Fibroblast of lung (primary cell): ENCODE measurements at regions not wholly inside any gene's neighbourhood (a gene's known extent, or its start where the extent isn't known, plus 50 kb on each side); places are given as distances from the start of the nearest gene placed in this dataset.

Experiments used
- DNase-seq, 2 donors: peaks; one replicate each; pipeline versions ENCODE4 v3.0.0 to v3.0.0-alpha.2; 2010; ENCODE audit warnings: low read depth in 2 of 2
- H2AFZ ChIP-seq: 2 replicates; pipeline ENCODE4 v1.5.1; 2012; ENCODE audit warnings: low read length, control low read depth, inconsistent platforms
- H3K27ac ChIP-seq: 2 replicates; pipeline ENCODE4 v1.5.1; 2011; ENCODE audit warnings: low read length, control low read depth; ENCODE audit not compliant: insufficient read depth
- H3K27me3 ChIP-seq: 2 replicates; pipeline ENCODE4 v1.5.1; 2011; ENCODE audit warnings: mild to moderate bottlenecking, low read length; ENCODE audit not compliant: control insufficient read depth, insufficient read depth
- H3K36me3 ChIP-seq: 2 replicates; pipeline ENCODE4 v1.5.1; 2011; ENCODE audit warnings: low read length; ENCODE audit not compliant: control insufficient read depth, insufficient read depth
- H3K4me1 ChIP-seq: 2 replicates; pipeline ENCODE4 v1.5.1; 2011; ENCODE audit warnings: low read length; ENCODE audit not compliant: control insufficient read depth, insufficient read depth; ENCODE audit errors: extremely low read depth
- H3K4me2 ChIP-seq: 2 replicates; pipeline ENCODE4 v1.5.1; 2011; ENCODE audit warnings: low read length, control low read depth; ENCODE audit not compliant: insufficient read depth; ENCODE audit errors: extremely low read depth
- H3K4me3 ChIP-seq, 4 experiments: fragments of 200-600 bp in 1 of 4; sonication (generic) in 1 of 4; replicated peaks in 1 of 4; 2 replicates each; pipeline ENCODE4 v1.5.1; 2011 to 2016; ENCODE audit warnings: low read length in 4 of 4, low read depth in 3 of 4, mild to moderate bottlenecking in 3 of 4, control low read depth in 2 of 4, inconsistent platforms in 1 of 4, mixed read lengths in 1 of 4; ENCODE audit not compliant: insufficient read depth in 1 of 4; ENCODE audit errors: control extremely low read depth in 1 of 4
- H3K79me2 ChIP-seq: 2 replicates; pipeline ENCODE4 v1.5.1; 2012; ENCODE audit warnings: mild to moderate bottlenecking, low read length, inconsistent platforms; ENCODE audit not compliant: control insufficient read depth, insufficient read depth
- H3K9ac ChIP-seq: 2 replicates; pipeline ENCODE4 v1.5.1; 2011; ENCODE audit warnings: mild to moderate bottlenecking, low read length, control low read depth; ENCODE audit not compliant: insufficient read depth
- H3K9me3 ChIP-seq: 2 replicates; pipeline ENCODE4 v1.5.1; 2012; ENCODE audit warnings: low read depth, low read length; ENCODE audit not compliant: control insufficient read depth, insufficient read depth
- H4K20me1 ChIP-seq: 2 replicates; pipeline ENCODE4 v1.5.1; 2011; ENCODE audit warnings: low read length; ENCODE audit not compliant: control insufficient read depth, insufficient read depth; ENCODE audit errors: extremely low read depth
- EZH2 ChIP-seq: IDR thresholded peaks from 2 replicates; pipeline ENCODE4 v1.5.1; 2012; ENCODE audit warnings: low read length, control low read depth, mild to moderate bottlenecking; ENCODE audit errors: missing control alignments
- TF ChIP-seq, protein P1 (sequence below), 2 donors: IDR thresholded peaks in 1 of 2; conservative IDR thresholded peaks in 1 of 2; 1 replicate in 1 of 2; 2 replicates in 1 of 2; pipeline ENCODE4 v1.5.1; 2011 to 2012; ENCODE audit warnings: low read length in 2 of 2, control low read depth in 1 of 2, inconsistent platforms in 1 of 2, low read depth in 1 of 2, mild to moderate bottlenecking in 1 of 2

DNA sequence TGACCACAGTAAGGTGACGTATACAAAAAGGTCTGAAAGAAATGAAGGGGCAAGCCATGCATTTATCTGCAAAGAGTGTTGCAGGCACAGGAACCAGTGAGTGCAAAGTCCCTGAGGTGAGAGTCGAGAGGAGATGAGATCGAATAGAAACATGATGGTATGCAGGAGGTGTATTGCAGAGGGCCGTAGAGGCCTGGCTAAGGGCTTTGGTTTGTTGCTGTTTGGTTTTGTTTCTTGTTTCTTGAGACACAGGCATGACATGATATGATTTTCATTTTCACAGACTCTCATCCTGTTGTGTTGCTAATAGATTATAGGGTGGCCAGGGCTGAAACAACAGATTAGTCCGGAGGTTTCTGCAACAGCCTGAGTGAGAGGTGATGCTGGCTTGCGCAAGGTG is 80.4 kb downstream of the HSPH1 start:
- Histone ChIP-seq H3K27ac (no peak overlapping the region), H3K79me2 (no peaks in the 10 kb centered on the region), H3K9ac (no peak overlapping the region), H3K4me3 (no peak overlapping the region), H3K36me3 (no peaks in the 10 kb centered on the region), H3K9me3 (no peaks in the 10 kb centered on the region), H3K27me3 (peaks cover 8% of the 10 kb centered on the region), H4K20me1 (no peaks in the 10 kb centered on the region), H2AFZ (no peak overlapping the region), H3K4me2 (no peak overlapping the region), H3K4me1 (no peaks in the 10 kb centered on the region)
- TF ChIP-seq, protein P1, sequence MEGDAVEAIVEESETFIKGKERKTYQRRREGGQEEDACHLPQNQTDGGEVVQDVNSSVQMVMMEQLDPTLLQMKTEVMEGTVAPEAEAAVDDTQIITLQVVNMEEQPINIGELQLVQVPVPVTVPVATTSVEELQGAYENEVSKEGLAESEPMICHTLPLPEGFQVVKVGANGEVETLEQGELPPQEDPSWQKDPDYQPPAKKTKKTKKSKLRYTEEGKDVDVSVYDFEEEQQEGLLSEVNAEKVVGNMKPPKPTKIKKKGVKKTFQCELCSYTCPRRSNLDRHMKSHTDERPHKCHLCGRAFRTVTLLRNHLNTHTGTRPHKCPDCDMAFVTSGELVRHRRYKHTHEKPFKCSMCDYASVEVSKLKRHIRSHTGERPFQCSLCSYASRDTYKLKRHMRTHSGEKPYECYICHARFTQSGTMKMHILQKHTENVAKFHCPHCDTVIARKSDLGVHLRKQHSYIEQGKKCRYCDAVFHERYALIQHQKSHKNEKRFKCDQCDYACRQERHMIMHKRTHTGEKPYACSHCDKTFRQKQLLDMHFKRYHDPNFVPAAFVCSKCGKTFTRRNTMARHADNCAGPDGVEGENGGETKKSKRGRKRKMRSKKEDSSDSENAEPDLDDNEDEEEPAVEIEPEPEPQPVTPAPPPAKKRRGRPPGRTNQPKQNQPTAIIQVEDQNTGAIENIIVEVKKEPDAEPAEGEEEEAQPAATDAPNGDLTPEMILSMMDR (conservative IDR thresholded peaks at IDR 0.05 in 1 of 2, IDR thresholded peaks at IDR 0.05 in 1 of 2; ENCODE audit: low read depth in 1 of 2, low read length in 2 of 2), result no peak
- no peak for TF ChIP-seq EZH2
- no peak for DNase-seq

DNA sequence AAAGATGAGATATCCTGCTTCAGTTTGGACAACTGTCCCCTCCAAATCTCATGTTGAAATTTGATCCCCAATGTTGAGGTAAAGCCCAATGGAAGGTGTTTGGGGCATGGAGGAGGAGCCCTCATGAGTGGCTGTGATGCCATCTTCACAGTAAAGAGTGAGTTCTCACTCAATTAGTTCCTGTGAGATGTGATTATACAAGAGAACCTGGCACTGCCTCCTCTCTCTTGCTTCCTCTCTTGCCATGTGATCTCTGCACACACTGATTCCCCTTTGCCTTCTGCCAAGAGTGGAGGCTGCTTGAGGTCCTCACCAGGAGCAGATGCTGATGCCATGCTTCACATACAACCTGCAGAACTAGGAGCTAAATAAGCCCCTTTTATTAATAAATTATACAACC is 86.9 kb downstream of the HSPH1 start:
- Histone ChIP-seq H2AFZ (no peak overlapping the region), H3K9me3 (no peaks in the 10 kb centered on the region), H3K4me1 (no peaks in the 10 kb centered on the region), H4K20me1 (no peaks in the 10 kb centered on the region), H3K9ac (no peak overlapping the region), H3K4me2 (no peak overlapping the region), H3K27ac (no peak overlapping the region), H3K79me2 (no peaks in the 10 kb centered on the region), H3K36me3 (no peaks in the 10 kb centered on the region), H3K4me3 (no peak overlapping the region), H3K27me3 (no peaks in the 10 kb centered on the region)
- no peak for DNase-seq
- TF ChIP-seq EZH2, result no peak
- TF ChIP-seq, protein P1 (conservative IDR thresholded peaks at IDR 0.05 in 1 of 2, IDR thresholded peaks at IDR 0.05 in 1 of 2; ENCODE audit: low read depth in 1 of 2, low read length in 2 of 2), result no peak

DNA sequence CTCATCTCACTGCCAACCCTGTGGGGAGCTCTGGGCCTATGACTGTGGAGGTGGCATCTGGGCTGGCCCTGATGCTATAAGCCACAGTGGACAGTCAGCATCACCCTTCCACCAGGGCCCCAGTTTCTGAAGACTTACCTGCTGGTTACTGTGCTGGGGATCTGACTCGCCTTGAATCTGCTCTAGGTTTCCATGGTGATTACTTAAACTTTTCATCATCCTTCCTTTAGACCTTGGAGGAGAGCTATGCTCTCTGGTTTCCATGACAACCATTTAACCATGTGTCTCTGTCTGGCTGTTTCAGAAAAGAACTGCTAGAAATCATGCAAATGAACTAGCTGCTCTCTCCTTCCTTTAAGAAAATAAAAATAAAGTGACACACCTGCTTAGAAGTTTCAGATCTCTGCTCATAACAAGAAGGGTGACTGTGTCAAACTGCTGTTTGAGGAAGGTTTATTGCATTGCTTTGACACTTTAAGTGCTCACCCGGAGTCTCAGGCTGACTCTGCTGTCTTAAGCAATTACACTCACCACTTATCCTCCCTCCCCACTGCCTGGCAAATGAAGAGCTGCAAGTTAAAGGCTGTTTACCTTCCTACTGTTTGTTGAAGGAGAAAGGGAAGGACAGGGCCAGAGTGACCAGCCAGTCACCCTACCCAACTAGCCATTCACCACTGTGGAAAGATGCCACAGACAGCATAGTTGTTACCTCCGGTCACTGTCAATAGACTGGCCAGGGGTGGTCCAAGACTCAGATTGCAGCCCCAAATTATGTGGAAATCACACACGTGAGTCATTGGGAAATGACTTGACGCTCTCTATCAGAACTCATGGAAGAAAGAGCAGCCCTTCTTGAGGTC is 87.6 kb downstream of the HSPH1 start:
- Histone ChIP-seq H3K36me3 (no peaks in the 10 kb centered on the region), H3K4me1 (no peaks in the 10 kb centered on the region), H3K4me2 (no peak overlapping the region), H3K27me3 (no peaks in the 10 kb centered on the region), H4K20me1 (no peaks in the 10 kb centered on the region), H3K27ac (no peak overlapping the region), H3K79me2 (no peaks in the 10 kb centered on the region), H3K4me3 (no peak overlapping the region), H3K9ac (no peak overlapping the region), H2AFZ (no peak overlapping the region), H3K9me3 (no peaks in the 10 kb centered on the region)
- TF ChIP-seq, protein P1 (conservative IDR thresholded peaks at IDR 0.05 in 1 of 2, IDR thresholded peaks at IDR 0.05 in 1 of 2; ENCODE audit: low read depth in 1 of 2, low read length in 2 of 2), result no peak
- no peak for TF ChIP-seq EZH2
- peak; percentile 33 to 36 for DNase-seq
